HepG2 (cell line): ENCODE measurements at regions not wholly inside any gene's neighbourhood (a gene's known extent, or its start where the extent isn't known, plus 50 kb on each side); places are given as distances from the start of the nearest gene placed in this dataset.

Source experiments
- CEBPB ChIP-seq: IDR thresholded peaks from 2 replicates; pipeline ENCODE4 v1.6.1; 2011; ENCODE audit warnings: low read depth, low read length, improper control_type of control experiment, borderline replicate concordance
- NFE2L1 ChIP-seq: sonication (generic); formaldehyde crosslinking; IDR thresholded peaks from 2 replicates; pipeline ENCODE4 v1.4.0; 2020; ENCODE audit warnings: missing genetic modification reagents, mild to moderate bottlenecking, borderline replicate concordance

DNA sequence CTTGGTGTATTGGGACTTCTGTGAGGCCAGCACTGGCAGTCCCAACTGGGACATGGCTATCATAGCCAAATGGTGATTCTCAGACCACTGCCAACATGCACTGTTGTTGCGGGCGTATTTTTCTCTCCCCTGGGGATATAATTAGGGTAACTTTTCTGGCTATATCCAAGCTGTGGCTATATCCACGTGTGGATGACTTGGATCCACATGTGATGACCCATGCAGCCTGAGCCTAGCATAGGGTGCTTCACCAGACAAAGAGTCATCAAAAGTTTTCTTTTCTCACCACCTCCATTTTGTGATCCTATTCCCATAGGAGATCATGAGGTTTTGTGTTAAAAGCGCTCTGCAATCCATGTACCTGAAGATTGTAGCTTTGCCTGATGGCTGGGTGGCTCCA, 51.2 kb upstream of the CSF3R start:
- TF ChIP-seq NFE2L1 (CRISPR knock-in tag): no peak
- TF ChIP-seq CEBPB: no peak
